Mesodermal cell (in vitro differentiated cells): ENCODE measurements at regions not wholly inside any gene's neighbourhood (a gene's known extent, or its start where the extent isn't known, plus 50 kb on each side); places are given as distances from the start of the nearest gene placed in this dataset.

Experiments used
- H3K27ac ChIP-seq: 2 replicates; pipeline ENCODE4 v1.7.0; 2013; ENCODE audit warnings: mild to moderate bottlenecking, low read depth, low read length, moderate library complexity; ENCODE audit not compliant: severe bottlenecking
- H3K36me3 ChIP-seq: 2 replicates; pipeline ENCODE4 v1.7.1; 2013; ENCODE audit warnings: mild to moderate bottlenecking, low read length, moderate library complexity; ENCODE audit not compliant: control insufficient read depth, insufficient read depth
- H3K4me1 ChIP-seq: one replicate; pipeline ENCODE4 v1.7.1; 2013; ENCODE audit warnings: mild to moderate bottlenecking, low read length; ENCODE audit not compliant: insufficient read depth, control insufficient read depth, poor library complexity, severe bottlenecking
- H3K4me3 ChIP-seq: 2 replicates; pipeline ENCODE4 v1.7.0; 2013; ENCODE audit warnings: low read length, control low read depth, mild to moderate bottlenecking; ENCODE audit not compliant: insufficient read depth, poor library complexity, severe bottlenecking; ENCODE audit errors: extremely low read depth
- H3K9me3 ChIP-seq: 2 replicates; pipeline ENCODE4 v1.7.1; 2013; ENCODE audit warnings: mild to moderate bottlenecking, low read length, moderate library complexity; ENCODE audit not compliant: control insufficient read depth
- WGBS, 2 experiments: methylation state at CpG; one replicate each; pipeline ENCODE4 v1.1.5; 2013; ENCODE audit warnings: missing lambda C conversion rate in 2 of 2; ENCODE audit not compliant: insufficient coverage in 2 of 2; 5-methylcytosine and 5-hydroxymethylcytosine counted together

- Histone ChIP-seq H3K4me3 (no peak overlapping the region), H3K27ac (no peak overlapping the region), H3K9me3 (no peaks in the 10 kb centered on the region), H3K36me3 (no peaks in the 10 kb centered on the region), H3K4me1 (no peaks in the 10 kb centered on the region)
- 60 to 68% methylated on average over 1 to 2 of the region's 2 CpGs for WGBS, 2 experiments
Measured at GRCh38 chr9:13790055-13790454, 510.6 kb upstream of the MPDZ start.

- Histone ChIP-seq H3K36me3 (no peaks in the 10 kb centered on the region), H3K4me1 (no peaks in the 10 kb centered on the region), H3K9me3 (no peaks in the 10 kb centered on the region), H3K4me3 (no peak overlapping the region), H3K27ac (no peak overlapping the region)
- WGBS, 2 experiments: 84 to 91% methylated on average over 5 to 9 of the region's 10 CpGs
Measured at GRCh38 chr9:13787234-13787833, 507.8 kb upstream of the MPDZ start.

DNA sequence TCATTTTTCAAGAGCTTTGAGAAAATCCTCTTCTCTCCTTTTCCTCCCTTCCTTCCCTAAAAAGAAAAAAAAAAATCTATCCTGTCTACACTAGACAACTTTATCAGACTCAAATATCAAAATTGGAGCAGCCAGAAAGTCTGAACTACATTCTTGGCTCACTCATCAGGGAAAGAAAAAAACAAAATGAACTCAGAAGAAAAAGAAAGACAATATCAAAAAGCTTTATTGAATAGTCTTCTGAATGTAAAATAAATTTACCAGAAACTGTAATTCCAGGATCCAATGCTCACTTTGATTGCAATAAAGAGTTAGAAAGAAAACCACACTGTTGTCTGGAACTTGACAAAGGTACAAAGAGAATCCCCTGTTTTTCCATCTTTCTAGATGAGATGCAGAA is 507.2 kb upstream of the MPDZ start:
- no peaks in the 10 kb centered on the region for H3K9me3 ChIP-seq
- no peak overlapping the region for H3K4me3 ChIP-seq
- no peaks in the 10 kb centered on the region for H3K4me1 ChIP-seq
- no peaks in the 10 kb centered on the region for H3K36me3 ChIP-seq
- no peak overlapping the region for H3K27ac ChIP-seq

- H3K27ac ChIP-seq: no peak overlapping the region
- no peaks in the 10 kb centered on the region for H3K9me3 ChIP-seq
- no peak overlapping the region for H3K4me3 ChIP-seq
- no peaks in the 10 kb centered on the region for H3K4me1 ChIP-seq
- no peaks in the 10 kb centered on the region for H3K36me3 ChIP-seq
- WGBS, 2 experiments: 74 to 78% methylated on average over 4 to 6 of the region's 7 CpGs
Measured at GRCh38 chr9:13786131-13786530, 506.6 kb upstream of the MPDZ start.

DNA sequence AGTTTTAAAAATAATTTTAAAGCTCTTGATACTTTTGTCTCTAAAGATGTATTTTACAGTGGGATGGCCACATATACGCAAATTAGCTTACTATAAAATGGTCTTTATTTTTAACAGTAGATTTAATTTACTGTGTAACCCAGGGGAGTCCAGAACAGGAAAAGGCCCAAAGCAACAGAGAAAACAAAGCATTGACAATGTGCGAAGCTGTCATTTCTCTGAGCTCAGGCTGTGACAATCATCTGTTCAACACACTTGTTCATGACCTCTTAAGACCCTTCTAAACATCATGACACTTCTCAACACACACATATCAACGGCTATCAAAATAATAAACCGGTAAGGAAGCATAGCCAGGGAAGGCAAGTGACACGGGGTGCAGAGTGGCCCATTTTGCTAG is 499.6 kb upstream of the MPDZ start:
- no peak overlapping the region for H3K27ac ChIP-seq
- no peaks in the 10 kb centered on the region for H3K9me3 ChIP-seq
- H3K36me3 ChIP-seq: no peaks in the 10 kb centered on the region
- WGBS, 2 experiments: 79 to 81% methylated on average over 3 to 4 of the region's 5 CpGs
- H3K4me1 ChIP-seq: no peaks in the 10 kb centered on the region
- no peak overlapping the region for H3K4me3 ChIP-seq

DNA sequence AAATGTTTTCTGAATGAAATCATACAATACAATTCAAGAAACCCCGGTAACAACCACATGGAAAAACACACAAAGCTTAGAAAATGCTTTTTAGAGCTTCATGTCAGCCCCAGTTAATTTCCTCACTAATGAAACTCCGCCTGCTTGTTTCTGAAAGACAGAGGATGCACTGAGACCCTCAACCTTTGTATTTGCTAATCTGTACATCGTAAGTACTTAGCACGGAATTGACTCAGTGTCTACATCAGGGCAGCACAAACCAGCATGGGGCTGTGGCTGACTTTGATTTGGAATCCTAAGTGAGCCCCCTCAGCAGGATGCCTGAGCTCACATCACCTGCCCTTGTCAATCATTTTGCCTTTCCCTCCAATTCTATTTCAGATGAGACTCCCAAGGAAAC is 499.1 kb upstream of the MPDZ start:
- Histone ChIP-seq H3K9me3 (no peaks in the 10 kb centered on the region), H3K27ac (no peak overlapping the region)
- WGBS, 2 experiments: 46 to 80% methylated on average over 4 of the region's 4 CpGs

GRCh38 chr9:13770956-13771355 is 491.5 kb upstream of the MPDZ start:
- Histone ChIP-seq H3K36me3 (no peaks in the 10 kb centered on the region), H3K27ac (no peak overlapping the region), H3K4me1 (no peaks in the 10 kb centered on the region), H3K4me3 (no peak overlapping the region), H3K9me3 (no peaks in the 10 kb centered on the region)
- WGBS, 2 experiments: 96% methylated on average over 2 to 3 of the region's 3 CpGs

More for the DNA sequence above, 499.1 kb upstream of the MPDZ start:
- Histone ChIP-seq H3K4me3 (no peak overlapping the region), H3K4me1 (no peaks in the 10 kb centered on the region), H3K36me3 (no peaks in the 10 kb centered on the region)

- no peaks in the 10 kb centered on the region for H3K9me3 ChIP-seq
- H3K4me3 ChIP-seq: no peak overlapping the region
- no peaks in the 10 kb centered on the region for H3K36me3 ChIP-seq
- H3K4me1 ChIP-seq: no peaks in the 10 kb centered on the region
- H3K27ac ChIP-seq: no peak overlapping the region
- WGBS, 2 experiments: no CpG with 5 or more reads among the region's 1 CpG
Measured at GRCh38 chr9:13769641-13770040, 490.1 kb upstream of the MPDZ start.

GRCh38 chr9:13769006-13769405 is 489.5 kb upstream of the MPDZ start:
- H3K9me3 ChIP-seq: no peaks in the 10 kb centered on the region
- H3K4me3 ChIP-seq: no peak overlapping the region
- H3K36me3 ChIP-seq: no peaks in the 10 kb centered on the region
- H3K4me1 ChIP-seq: no peaks in the 10 kb centered on the region
- H3K27ac ChIP-seq: no peak overlapping the region
- no CpG with 5 or more reads among the region's 3 CpGs for WGBS, 2 experiments

- no peak overlapping the region for H3K27ac ChIP-seq
- H3K9me3 ChIP-seq: no peaks in the 10 kb centered on the region
- no peak overlapping the region for H3K4me3 ChIP-seq
- 82 to 93% methylated on average over 2 to 3 of the region's 3 CpGs for WGBS, 2 experiments
- no peaks in the 10 kb centered on the region for H3K4me1 ChIP-seq
- no peaks in the 10 kb centered on the region for H3K36me3 ChIP-seq
Measured at GRCh38 chr9:13762209-13762608, 482.7 kb upstream of the MPDZ start.

DNA sequence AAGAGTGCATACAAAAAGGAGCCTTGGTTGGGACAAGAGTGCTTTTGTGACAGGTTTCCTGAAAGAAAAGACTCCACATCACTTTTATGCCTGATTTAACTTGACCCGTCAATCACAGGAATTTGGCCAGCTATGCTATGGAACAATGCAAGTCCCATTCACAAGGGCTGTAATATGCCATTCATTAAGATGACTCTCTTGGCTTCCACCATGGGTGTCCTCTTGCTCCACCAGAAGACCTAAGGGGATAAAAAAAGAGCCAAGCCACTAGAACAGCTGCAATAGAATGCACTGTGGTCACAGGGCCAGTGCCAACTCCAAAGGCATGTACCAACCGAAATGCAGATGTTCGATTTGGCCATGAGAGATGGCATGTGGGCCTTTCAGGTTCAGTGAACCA is 480.1 kb upstream of the MPDZ start:
- Histone ChIP-seq H3K27ac (no peak overlapping the region), H3K4me3 (no peak overlapping the region), H3K36me3 (no peaks in the 10 kb centered on the region), H3K9me3 (no peaks in the 10 kb centered on the region), H3K4me1 (no peaks in the 10 kb centered on the region)
- 90 to 95% methylated on average over 3 of the region's 3 CpGs for WGBS, 2 experiments
